Panc1 (cell line): ENCODE measurements at regions not wholly inside any gene's neighbourhood (a gene's known extent, or its start where the extent isn't known, plus 50 kb on each side); places are given as distances from the start of the nearest gene placed in this dataset.

Experiments used
- POLR2AphosphoS5 ChIP-seq: IDR thresholded peaks from 2 replicates; pipeline ENCODE4 v1.6.1; 2012; ENCODE audit warnings: mild to moderate bottlenecking, low read depth, low read length, moderate library complexity
- TF ChIP-seq, protein P1 (sequence below): fragments of 450-650 bp; IDR thresholded peaks from 2 replicates; pipeline ENCODE4 v1.5.1; 2017; ENCODE audit warnings: mild to moderate bottlenecking

DNA sequence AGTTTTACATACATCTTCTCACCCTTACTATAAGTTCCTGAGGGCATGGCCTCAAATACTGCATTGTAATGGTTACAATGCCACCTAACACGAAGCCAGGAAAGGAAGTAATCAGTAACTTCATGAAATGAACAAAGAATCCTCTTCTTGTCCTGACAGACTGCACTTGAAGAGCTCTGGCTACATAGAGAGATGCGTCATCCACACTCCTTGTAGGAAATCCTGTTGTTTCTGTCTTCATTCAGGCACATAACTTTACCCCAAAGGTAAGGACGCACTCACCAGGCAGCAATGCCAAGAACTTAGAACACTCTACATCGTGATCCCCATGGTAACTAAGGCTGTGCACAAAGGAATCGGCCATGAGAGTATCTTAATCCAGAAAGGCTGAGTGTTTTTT lies 80.3 kb upstream of the ARID5B start:
- TF ChIP-seq, protein P1, sequence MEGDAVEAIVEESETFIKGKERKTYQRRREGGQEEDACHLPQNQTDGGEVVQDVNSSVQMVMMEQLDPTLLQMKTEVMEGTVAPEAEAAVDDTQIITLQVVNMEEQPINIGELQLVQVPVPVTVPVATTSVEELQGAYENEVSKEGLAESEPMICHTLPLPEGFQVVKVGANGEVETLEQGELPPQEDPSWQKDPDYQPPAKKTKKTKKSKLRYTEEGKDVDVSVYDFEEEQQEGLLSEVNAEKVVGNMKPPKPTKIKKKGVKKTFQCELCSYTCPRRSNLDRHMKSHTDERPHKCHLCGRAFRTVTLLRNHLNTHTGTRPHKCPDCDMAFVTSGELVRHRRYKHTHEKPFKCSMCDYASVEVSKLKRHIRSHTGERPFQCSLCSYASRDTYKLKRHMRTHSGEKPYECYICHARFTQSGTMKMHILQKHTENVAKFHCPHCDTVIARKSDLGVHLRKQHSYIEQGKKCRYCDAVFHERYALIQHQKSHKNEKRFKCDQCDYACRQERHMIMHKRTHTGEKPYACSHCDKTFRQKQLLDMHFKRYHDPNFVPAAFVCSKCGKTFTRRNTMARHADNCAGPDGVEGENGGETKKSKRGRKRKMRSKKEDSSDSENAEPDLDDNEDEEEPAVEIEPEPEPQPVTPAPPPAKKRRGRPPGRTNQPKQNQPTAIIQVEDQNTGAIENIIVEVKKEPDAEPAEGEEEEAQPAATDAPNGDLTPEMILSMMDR = no peak
- no peak for TF ChIP-seq POLR2AphosphoS5
